SK-N-SH treated with all-trans-retinoic acid at 6 μM for 48 hours (cell line): ENCODE measurements at regions not wholly inside any gene's neighbourhood (a gene's known extent, or its start where the extent isn't known, plus 50 kb on each side); places are given as distances from the start of the nearest gene placed in this dataset.
"Not testable (repeated sequence)": the region's sequence is repeated elsewhere in the genome, so short reads cannot be mapped to it uniquely, and the experiment has no call there.

Experiments
- ATAC-seq: fragments of 200-7000 bp; cut with Tn5 transposase; 3 replicates; pipeline ENCODE4 v1.9.1; 2020; ENCODE audit warnings: mild to moderate bottlenecking, moderate library complexity
- ARNTL ChIP-seq: fragments of 450-650 bp; formaldehyde crosslinking; IDR thresholded peaks from 2 replicates; pipeline ENCODE4 v1.5.0; 2020; ENCODE audit warnings: low read depth, mild to moderate bottlenecking, moderate library complexity, borderline replicate concordance
- CREB5 ChIP-seq: fragments of 250-450 bp; sonication (Bioruptor Pico); IDR thresholded peaks from 2 replicates; pipeline ENCODE4 v1.5.1; 2020; ENCODE audit warnings: low read depth, mild to moderate bottlenecking, moderate library complexity
- CSDC2 ChIP-seq: fragments of 250-450 bp; sonication (Bioruptor Pico); IDR thresholded peaks from 2 replicates; pipeline ENCODE4 v1.5.0; 2020; ENCODE audit warnings: mild to moderate bottlenecking, moderate library complexity
- CSRNP3 ChIP-seq: fragments of 250-450 bp; sonication (Bioruptor Pico); IDR thresholded peaks from 2 replicates; pipeline ENCODE4 v1.5.1; 2021; ENCODE audit warnings: mild to moderate bottlenecking, moderate library complexity
- ESRRG ChIP-seq: fragments of 250-450 bp; sonication (Bioruptor Pico); IDR thresholded peaks from 2 replicates; pipeline ENCODE4 v1.6.1; 2021; ENCODE audit warnings: mild to moderate bottlenecking
- ISL1 ChIP-seq: fragments of 250-450 bp; sonication (Bioruptor Pico); IDR thresholded peaks from 2 replicates; pipeline ENCODE4 v2.1.2; 2022; ENCODE audit warnings: mild to moderate bottlenecking, moderate library complexity
- OSR1 ChIP-seq: fragments of 250-450 bp; sonication (Bioruptor Pico); IDR thresholded peaks from 2 replicates; pipeline ENCODE4 v1.8.0; 2022; ENCODE audit warnings: moderate library complexity, mild to moderate bottlenecking, inconsistent platforms
- PATZ1 ChIP-seq: fragments of 250-450 bp; sonication (Bioruptor Pico); IDR thresholded peaks from 2 replicates; pipeline ENCODE4 v1.8.0; 2020; ENCODE audit warnings: mild to moderate bottlenecking, moderate library complexity, borderline replicate concordance
- PPARA ChIP-seq: fragments of 250-450 bp; sonication (Bioruptor Pico); IDR thresholded peaks from 2 replicates; pipeline ENCODE4 v1.5.0; 2020; ENCODE audit warnings: mild to moderate bottlenecking, borderline replicate concordance
- SNAI2 ChIP-seq: fragments of 250-450 bp; sonication (Bioruptor Pico); IDR thresholded peaks from 2 replicates; pipeline ENCODE4 v1.5.0; 2020; ENCODE audit warnings: mild to moderate bottlenecking, moderate library complexity
- TCF4 ChIP-seq: fragments of 250-450 bp; sonication (Bioruptor Pico); IDR thresholded peaks from 2 replicates; pipeline ENCODE4 v1.8.0; 2021; ENCODE audit warnings: mild to moderate bottlenecking, moderate library complexity, borderline replicate concordance
- TOX ChIP-seq: fragments of 250-450 bp; sonication (Bioruptor Pico); IDR thresholded peaks from 2 replicates; pipeline ENCODE4 v1.8.0; 2021; ENCODE audit warnings: mild to moderate bottlenecking, moderate library complexity, borderline replicate concordance
- TSHZ2 ChIP-seq: fragments of 250-450 bp; sonication (Bioruptor Pico); IDR thresholded peaks from 2 replicates; pipeline ENCODE4 v1.5.0; 2020; ENCODE audit warnings: mild to moderate bottlenecking, moderate library complexity
- ZC3H10 ChIP-seq: fragments of 250-450 bp; sonication (Bioruptor Pico); IDR thresholded peaks from 2 replicates; pipeline ENCODE4 v1.5.1; 2021; ENCODE audit warnings: mild to moderate bottlenecking, moderate library complexity
- ZNF565 ChIP-seq: fragments of 450-650 bp; formaldehyde crosslinking; conservative IDR thresholded peaks from 2 replicates; pipeline ENCODE4 v1.5.0; 2020; ENCODE audit warnings: low read depth, mild to moderate bottlenecking, moderate library complexity
- ZNF70 ChIP-seq: fragments of 450-650 bp; formaldehyde crosslinking; IDR thresholded peaks from 2 replicates; pipeline ENCODE4 v1.5.0; 2020; ENCODE audit warnings: mild to moderate bottlenecking, moderate library complexity
- ZNF8 ChIP-seq: fragments of 450-650 bp; formaldehyde crosslinking; IDR thresholded peaks from 2 replicates; pipeline ENCODE4 v1.5.0; 2020; ENCODE audit warnings: mild to moderate bottlenecking, moderate library complexity

GRCh38 chr3:8313560-8314267 is 187.9 kb upstream of the LMCD1 start:
- no peak for ATAC-seq
- TF ChIP-seq PATZ1 (no peak), ARNTL (CRISPR knock-in tag) (no peak), CSRNP3 (no peak), TOX (CRISPR knock-in tag) (no peak), CREB5 (no peak), ZC3H10 (CRISPR knock-in tag) (no peak), ESRRG (CRISPR knock-in tag) (no peak), ZNF565 (CRISPR knock-in tag) (no peak), TSHZ2 (CRISPR knock-in tag) (no peak), ISL1 (CRISPR knock-in tag) (no peak), SNAI2 (no peak), CSDC2 (CRISPR knock-in tag) (no peak), ZNF8 (CRISPR knock-in tag) (no peak), PPARA (no peak)

GRCh38 chr3:8315526-8315925 is 186.1 kb upstream of the LMCD1 start:
- ATAC-seq = not testable (repeated sequence)

- TF ChIP-seq PPARA (no peak), ZNF70 (no peak), TCF4 (CRISPR knock-in tag) (no peak), OSR1 (no peak), TSHZ2 (CRISPR knock-in tag) (no peak)
- no peak for ATAC-seq
Observed at GRCh38 chr3:8317661-8318649, 183.7 kb upstream of the LMCD1 start.
